GM19455 (cell line): ENCODE measurements at regions not wholly inside any gene's neighbourhood (a gene's known extent, or its start where the extent isn't known, plus 50 kb on each side); places are given as distances from the start of the nearest gene placed in this dataset.

Source experiments
- ATAC-seq: cut with Tn5 transposase; IDR thresholded peaks from one replicate; pipeline ENCODE4 v1.9.1; 2021; ENCODE audit not compliant: unreplicated experiment

- ATAC-seq: no peak
Measured at GRCh38 chr6:53417141-53417540, 68.4 kb upstream of the ELOVL5 start.

DNA sequence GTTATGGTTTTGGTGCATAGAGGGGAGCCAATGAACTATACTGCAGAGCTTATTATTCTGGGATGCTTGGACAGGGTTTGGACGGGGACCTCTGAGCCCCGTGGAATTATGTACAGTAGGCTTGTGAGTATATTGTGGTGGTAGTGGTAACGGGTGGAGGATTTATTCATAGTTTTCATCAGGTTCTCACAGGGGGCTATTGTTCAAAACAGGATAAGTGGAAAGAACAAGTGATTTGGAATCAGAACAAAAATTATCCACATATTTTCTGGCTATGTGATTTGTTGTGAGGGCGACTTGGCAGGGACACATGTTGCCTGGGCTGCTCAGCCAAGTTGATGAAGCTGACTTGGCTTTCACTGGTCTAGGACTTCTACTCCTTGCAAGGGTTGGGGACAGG lies 64.6 kb upstream of the ELOVL5 start:
- ATAC-seq: no peak

- ATAC-seq: no peak
Measured at GRCh38 chr6:53412751-53413150, 64.0 kb upstream of the ELOVL5 start.

- no peak for ATAC-seq
Measured at GRCh38 chr6:53412021-53412715, 63.4 kb upstream of the ELOVL5 start.

DNA sequence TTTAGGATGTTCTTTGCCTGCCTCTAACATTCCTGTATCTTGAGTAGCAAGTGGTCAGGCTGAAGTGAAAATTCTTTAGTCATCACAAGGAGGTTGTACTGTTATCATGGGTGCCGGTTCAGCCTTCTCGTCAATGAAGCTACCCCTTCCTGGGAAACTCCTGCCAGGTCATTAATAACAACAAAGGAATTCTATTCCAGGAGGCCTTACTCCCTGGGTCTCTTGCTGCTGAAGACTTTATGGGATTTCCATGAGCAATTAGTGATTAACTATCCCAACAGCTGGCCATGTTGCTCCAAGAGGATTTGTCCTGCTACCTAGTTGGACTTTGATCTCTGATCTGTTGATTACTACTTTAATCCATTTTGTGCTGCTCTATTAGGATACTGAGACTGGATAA lies 62.7 kb upstream of the ELOVL5 start:
- no peak for ATAC-seq

DNA sequence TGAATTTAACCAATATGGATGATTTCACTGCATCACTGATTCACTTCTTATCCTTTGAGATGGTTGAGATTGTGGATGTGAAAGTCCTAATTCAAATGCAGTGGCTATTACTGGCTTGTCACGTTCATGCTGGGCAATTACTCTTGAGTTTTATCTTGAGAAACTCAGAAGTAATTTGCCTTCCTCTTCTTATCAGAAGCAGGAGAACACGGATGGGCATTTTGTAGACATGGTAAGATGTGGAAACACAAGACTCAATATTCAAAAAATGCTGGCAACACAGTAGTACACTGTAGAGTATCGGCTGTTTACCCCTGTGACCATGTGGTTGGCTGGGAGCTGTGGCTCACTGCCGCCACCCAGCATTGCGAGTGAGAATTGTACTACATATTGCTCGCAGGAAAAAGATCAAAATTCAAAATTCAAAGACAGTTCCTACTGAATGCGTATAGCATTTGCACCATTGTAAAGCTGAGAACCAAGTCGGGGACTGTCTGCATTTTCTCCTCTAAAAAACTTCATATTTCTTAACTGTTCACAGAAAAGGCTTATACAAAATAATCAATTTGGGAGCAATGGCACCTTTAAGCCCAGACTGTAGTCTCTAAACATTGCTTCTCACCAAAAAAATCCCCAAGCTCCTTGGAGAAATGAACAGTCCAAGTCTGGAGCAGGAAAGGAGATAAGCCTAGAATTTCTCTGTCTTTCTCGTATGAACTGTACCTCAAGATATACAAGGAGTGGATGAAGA lies 61.9 kb upstream of the ELOVL5 start:
- peak; percentile 89 for ATAC-seq

DNA sequence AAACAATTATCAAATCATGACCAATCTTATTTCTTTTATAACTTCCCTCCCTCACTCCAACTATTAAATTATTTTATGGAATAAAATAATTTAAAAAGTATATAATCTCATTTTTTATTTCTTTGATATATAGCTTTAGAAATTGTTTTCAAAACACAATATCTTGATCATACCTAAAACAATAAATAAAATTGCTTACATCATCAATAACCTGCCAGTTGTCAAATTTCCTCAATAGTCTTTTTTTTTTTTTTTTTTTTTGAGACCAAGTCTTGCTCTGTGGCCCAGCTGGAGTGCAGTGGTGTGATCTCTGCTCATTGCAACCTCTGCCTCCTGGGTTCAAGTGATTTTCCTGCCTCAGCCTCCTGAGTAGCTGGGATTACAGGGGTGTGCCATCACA lies 60.1 kb upstream of the ELOVL5 start:
- ATAC-seq: no peak

- no peak for ATAC-seq
Measured at GRCh38 chr6:53399027-53399344, 50.2 kb upstream of the ELOVL5 start.

- ATAC-seq: no peak
Measured at GRCh38 chr6:53398247-53399026, 49.7 kb upstream of the ELOVL5 start.
